Stimulated activated CD4-positive, alpha-beta T cell treated with anti-CD3 and anti-CD28 coated beads, Interleukin-2, amount 100 ng/mL, for 4 hours (primary cell): ENCODE measurements at regions not wholly inside any gene's neighbourhood (a gene's known extent, or its start where the extent isn't known, plus 50 kb on each side); places are given as distances from the start of the nearest gene placed in this dataset.

Experiments used
- DNase-seq: peaks from one replicate; pipeline ENCODE4 v3.0.0-alpha.2; 2020; ENCODE audit warnings: low read depth

DNA sequence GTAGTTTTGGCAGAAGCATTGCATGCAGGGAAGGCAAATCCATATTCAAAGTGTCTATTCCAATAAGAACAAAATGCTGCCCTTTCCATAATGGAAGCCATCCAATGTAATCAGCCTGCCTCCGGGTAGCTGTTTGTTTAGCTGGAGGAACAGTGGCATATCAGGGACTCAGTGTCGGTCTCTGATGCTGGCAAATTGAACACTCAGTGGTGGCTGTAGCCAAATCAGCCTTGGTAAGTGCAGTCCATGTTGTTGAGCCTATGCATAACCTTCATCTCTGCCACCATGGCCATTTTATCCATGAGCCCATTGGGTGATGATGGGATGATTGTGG, 147.8 kb upstream of the MAX start:
- no peak for DNase-seq

- DNase-seq: no peak
Observed at GRCh38 chr14:65251213-65251612, 148.9 kb upstream of the MAX start.

DNA sequence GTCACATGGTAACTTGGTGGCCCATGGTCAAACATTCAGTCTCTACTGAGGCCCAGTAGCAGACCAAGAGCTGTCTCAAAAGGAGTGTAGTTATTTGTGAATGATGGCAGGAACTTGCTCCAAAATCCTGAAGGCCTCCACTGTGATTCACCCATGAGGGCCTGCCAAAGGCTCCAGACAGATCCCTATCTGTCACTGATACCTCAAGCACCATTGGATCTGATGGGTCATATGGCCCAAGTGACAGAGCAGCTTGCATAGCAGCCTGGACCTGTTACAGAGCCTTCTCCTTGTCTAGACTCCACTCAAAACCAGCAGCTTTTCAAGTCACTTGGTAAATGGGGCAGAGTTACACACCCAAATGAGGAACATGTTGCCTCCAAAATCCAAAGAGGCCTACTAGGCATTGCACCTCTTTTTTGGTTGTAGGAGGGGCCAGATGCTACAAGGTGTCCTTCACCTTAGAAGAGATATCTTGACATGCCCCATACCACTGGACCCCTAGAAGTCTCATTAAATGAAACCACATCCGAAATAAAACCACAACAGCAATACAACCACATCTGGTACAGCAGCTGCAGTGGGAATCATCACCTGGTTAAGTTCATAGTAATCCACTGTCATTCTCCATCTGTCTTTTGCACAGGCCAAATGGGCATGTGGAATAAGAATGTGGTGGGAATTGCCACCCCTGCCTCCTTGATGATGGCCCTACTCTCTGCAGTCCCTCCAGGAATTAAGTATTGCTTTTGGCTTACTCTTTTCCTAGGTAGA, 150.4 kb upstream of the MAX start:
- DNase-seq: no peak

- no peak for DNase-seq
Observed at GRCh38 chr14:65255029-65255545, 152.8 kb upstream of the MAX start.

DNA sequence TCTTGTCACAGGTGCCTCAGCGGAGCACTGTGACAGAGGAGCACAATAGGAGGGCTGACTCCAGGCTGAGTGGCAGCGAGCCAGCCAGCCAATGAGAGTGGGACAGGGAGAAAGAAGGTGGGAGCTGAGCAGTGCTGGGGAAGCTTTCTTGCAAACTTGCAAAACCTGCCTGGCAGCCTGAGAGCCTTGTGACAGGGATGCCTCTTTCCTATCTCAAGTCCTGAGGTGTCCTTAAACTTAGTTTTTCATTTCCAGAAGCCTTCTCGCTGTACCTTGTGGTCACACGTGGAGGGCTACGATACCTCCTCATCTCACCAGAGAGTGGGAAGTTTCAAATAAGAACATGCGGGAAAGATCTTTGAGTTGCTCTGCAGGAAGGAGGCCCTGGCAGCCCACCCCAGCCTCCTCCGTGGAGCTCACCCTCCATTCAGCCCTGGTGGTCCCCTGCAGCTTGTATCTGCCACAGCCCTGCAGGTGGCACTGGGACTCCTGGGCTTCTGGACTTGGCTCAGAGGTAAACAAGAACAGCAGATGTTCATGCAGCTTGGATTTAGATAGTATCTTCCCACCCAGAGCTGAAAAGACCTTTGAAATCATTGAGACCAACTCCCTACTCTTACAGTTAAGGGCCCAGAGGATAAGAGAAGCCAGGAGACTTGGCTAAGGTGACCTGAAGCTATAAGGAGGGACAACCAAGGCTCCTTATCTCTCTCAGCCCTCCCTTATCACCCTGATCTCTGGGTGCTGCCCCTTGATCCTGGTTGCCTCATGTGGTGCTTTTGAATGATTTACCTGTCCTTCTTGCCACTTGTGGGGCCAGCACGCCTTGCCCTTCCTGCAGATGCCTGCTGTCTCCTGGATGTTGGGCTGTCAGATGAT, 153.5 kb upstream of the MAX start:
- DNase-seq: no peak

GRCh38 chr14:65256714-65257113, 154.4 kb upstream of the MAX start:
- no peak for DNase-seq

DNA sequence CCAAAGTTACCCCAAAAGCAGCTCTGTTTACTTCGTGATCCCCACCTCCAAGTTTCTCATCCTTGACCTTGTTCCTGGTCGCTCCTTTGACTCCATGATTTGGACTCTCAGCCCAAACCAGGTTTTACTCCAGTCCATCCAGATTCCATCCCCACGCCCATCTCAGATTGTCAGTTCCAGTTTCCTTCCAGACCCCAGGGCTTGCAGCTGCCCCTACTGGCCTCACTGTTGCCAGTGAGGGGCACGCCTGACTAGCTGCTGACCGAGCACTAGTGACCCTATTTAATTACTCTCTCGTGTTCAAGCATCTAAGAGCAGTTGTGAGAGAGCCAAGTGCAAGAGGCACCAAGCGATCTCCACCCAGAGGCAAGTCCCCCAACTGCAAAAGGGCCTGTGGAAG, 155.1 kb upstream of the FUT8 start:
- no peak for DNase-seq

DNA sequence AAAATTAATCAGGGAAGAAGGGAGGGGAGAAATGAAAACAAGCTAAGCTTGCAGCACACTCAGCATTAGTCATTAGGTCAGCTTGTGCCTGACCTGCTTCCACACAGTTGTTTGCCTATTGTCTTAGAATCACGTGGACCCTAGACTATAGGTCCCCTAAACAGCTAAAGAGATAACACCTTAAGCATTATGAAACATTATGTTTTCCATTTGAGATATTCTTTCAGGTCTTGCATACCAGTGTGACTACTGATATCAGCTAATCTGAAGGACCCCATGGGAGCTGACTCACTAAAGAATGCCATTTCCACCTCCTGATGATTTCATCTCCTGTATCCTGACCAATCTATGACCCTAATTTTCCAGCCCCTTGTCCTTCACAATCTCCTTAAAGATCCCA, 154.1 kb upstream of the FUT8 start:
- no peak for DNase-seq

DNA sequence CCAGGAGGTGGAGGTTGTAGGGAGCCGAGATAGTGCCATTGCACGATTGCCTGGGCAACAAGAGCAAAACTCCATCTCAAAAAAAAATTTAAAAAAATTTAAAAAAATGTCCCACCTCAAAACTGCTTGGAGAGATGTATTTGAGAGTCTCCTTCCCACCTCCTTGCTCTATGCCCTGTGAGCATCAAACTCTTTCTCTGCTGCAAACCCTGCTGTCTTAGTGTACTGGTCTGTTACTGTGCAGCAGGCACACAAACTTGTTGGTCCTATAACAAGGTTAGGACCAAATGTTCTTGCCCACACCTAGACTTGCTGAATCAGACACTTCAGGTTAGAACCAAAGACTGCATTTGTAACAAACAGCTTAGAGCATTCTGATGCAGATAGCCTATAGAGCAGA, 153.5 kb upstream of the FUT8 start:
- no peak for DNase-seq

- DNase-seq: no peak
Observed at GRCh38 chr14:65260786-65261185, 151.7 kb upstream of the FUT8 start.

DNA sequence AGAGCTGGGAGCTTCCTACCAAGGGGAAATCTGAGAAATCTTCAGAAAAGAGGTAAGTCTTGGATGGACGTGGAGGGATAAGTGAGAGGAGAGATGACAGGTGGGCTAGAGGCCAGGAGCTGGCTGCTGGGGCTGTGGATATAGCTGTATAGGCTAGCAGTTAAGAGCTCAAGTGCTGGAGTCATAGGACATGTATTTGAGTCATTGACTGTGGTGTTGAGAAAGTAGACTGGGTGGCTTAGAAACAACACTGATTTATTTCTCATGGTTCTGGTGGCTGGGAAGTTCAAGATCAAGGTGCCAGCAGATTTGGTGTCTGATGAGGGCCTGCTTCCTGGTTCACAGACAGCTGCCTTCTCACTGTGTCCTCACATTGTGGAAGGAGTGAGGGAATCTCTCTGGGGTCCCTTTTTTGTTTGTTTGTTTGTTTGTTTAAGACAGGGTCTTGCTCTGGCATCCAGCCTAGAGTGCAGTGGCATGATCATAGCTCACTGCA, 151.1 kb upstream of the FUT8 start:
- DNase-seq: no peak

GRCh38 chr14:65261946-65262345, 150.6 kb upstream of the FUT8 start:
- DNase-seq: no peak

DNA sequence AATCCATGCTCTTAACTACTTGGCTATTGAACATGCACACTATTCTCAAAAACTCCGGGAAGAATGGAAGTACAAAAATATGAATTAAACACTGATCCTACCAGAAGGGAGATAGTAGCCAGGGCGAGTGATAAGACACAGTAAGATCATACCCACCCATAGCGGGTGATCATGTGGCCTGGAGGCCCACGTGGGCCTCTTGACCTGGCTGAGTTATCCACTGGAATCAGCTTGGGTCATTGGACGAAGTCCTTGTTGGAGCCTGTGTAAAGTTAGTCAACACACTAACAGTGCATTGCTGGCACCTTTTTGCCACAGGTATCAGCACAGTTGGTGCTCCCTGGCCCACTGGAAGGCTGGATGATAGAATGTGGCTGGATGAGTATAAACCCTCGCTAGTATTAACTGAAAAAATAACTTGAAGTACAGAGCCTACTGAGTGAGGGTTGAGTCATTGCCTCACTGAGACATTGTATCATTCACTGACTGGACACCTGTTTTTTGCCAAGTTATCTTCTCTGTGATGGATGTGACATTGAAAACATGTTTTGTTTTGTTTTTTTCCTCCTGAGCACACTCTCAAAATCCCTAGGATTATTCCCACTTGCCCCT, 149.2 kb upstream of the FUT8 start:
- DNase-seq: no peak

DNA sequence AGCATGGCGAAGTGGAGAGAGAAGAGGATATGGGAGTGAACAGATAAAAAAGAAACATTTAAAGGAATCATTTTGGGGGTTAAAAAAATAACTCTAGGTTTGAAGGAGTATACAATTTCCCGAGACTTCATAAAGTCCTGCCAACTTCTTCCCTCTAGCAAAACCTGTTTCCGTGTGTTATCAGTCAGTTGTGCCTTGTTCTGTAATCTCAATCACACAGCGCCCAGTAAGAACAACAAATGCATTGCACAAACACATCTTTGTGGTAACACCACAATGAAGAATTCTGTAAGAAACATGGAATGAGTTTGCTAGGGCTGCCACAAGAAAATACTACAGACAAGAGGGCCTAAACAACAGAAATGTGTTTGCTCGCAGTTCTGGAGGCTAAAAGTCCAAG, 144.7 kb upstream of the FUT8 start:
- DNase-seq: no peak

GRCh38 chr14:65268594-65268993, 143.9 kb upstream of the FUT8 start:
- DNase-seq: no peak

GRCh38 chr14:65269732-65270131, 142.8 kb upstream of the FUT8 start:
- DNase-seq: no peak

- no peak for DNase-seq
Observed at GRCh38 chr14:65277027-65277426, 135.5 kb upstream of the FUT8 start.

GRCh38 chr14:65277580-65278270, 134.8 kb upstream of the FUT8 start:
- no peak for DNase-seq

DNA sequence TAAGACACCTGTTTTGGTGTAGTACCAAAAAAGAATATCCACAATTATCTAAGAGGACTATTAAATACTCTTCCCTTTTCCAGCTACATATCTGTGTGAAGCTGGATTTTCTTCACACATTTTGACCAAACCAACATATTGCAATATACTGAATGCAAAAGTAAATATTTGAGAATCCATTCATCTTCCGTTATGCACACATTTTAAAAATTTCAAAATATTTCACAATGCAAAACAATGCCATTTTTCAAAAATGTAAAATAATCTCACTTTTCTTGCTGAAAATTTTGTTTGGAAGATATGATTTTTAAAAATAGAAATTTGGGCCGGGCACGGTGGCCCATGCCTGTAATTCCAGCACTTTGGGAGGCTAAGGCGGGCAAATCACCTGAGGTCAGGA, 133.9 kb upstream of the FUT8 start:
- DNase-seq: no peak

DNA sequence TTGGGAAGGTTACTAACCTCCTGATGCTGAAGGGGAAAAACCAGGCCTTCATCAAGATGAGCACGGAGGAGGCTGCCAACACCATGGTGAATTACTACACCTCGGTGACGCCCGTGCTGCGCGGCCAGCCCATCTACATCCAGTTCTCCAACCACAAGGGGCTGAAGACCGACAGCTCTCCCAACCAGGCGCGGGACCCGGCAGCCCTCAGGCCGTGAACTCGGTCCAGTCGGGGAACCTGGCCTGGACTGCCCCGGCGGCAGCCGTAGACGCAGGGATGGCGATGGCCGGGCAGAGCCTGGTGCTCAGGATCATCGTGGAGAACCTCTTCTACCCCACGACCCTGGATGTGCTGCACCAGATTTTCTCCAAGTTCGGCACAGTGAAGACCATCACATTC, 133.0 kb upstream of the FUT8 start:
- DNase-seq: no peak

GRCh38 chr14:65279958-65280357, 132.6 kb upstream of the FUT8 start:
- no peak for DNase-seq

DNA sequence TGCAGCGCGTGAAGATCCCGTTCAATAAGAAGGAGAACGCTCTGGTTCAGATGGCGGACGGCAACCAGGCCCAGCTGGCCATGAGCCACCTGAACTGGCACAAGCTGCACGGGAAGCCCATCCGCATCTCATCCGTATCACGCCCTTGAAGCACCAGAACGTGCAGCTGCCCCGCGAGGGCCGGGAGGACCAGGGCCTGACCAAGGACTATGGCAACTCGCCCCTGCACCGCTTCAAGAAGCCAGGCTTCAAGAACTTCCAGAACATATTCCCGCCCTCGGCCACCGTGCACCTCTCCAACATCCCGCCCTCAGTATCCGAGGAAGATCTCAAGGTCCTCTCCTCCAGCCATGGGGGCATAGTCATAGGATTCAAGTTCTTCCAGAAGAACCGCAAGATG, 131.9 kb upstream of the FUT8 start:
- no peak for DNase-seq
